D721Med (cell line): ENCODE measurements at regions not wholly inside any gene's neighbourhood (a gene's known extent, or its start where the extent isn't known, plus 50 kb on each side); places are given as distances from the start of the nearest gene placed in this dataset.

Source experiments
- DNase-seq: peaks from one replicate; pipeline ENCODE4 v3.0.0; 2011; ENCODE audit warnings: low spot score; ENCODE audit not compliant: insufficient read length
- FAIRE-seq: peaks from 2 replicates; lab custom pipeline; 2011; peaks lifted over from hg19 to GRCh38; lab: Jason Lieb, UNC
- TF ChIP-seq, protein P1 (sequence below): IDR thresholded peaks from 2 replicates; pipeline ENCODE4 v1.5.1; 2012; ENCODE audit warnings: mild to moderate bottlenecking, control low read depth; ENCODE audit not compliant: insufficient read depth; ENCODE audit errors: missing control alignments

DNA sequence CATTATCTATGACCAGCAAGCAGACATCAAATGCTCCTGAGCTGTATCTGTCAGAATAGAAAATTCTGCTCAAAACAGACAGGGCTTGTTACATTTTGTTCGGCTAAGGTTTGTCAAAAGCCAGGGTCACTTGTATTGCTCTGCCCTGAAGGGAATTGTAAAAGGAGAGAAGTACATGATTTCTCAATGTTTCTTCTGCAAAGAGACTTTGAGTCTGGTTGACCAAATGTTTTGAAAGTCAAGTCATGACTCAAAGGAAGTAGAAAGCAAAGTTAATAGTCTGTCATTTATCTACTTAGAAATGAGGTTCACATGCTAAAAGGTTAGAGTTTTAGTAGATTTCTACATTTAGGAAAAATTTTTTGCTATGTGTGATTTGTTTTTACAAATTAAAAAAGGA lies 1624.1 kb upstream of the ZEB2 start:
- DNase-seq (no peak), FAIRE-seq (no peak)
- TF ChIP-seq, protein P1, sequence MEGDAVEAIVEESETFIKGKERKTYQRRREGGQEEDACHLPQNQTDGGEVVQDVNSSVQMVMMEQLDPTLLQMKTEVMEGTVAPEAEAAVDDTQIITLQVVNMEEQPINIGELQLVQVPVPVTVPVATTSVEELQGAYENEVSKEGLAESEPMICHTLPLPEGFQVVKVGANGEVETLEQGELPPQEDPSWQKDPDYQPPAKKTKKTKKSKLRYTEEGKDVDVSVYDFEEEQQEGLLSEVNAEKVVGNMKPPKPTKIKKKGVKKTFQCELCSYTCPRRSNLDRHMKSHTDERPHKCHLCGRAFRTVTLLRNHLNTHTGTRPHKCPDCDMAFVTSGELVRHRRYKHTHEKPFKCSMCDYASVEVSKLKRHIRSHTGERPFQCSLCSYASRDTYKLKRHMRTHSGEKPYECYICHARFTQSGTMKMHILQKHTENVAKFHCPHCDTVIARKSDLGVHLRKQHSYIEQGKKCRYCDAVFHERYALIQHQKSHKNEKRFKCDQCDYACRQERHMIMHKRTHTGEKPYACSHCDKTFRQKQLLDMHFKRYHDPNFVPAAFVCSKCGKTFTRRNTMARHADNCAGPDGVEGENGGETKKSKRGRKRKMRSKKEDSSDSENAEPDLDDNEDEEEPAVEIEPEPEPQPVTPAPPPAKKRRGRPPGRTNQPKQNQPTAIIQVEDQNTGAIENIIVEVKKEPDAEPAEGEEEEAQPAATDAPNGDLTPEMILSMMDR = no peak

DNA sequence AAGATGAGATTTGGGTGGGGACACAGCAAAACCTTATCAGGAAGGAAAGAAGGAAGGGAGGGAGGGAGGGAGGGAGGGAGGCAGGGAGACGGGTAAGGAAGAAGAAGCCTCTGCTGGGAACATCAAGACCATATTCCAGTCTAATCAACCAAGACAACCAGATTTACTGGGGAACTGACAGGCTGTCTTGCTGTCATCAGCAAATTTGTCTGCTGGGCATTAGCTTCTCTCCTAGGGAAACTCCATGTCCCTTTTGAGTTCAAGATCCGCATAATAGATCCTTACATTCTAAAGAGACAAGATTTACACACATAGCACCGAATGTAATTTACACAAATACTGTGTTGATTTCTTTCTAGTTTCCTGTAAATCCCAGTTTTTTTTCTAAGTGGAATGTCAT lies 1618.9 kb upstream of the ZEB2 start:
- TF ChIP-seq, protein P1 = no peak
- FAIRE-seq (no peak), DNase-seq (no peak)

DNA sequence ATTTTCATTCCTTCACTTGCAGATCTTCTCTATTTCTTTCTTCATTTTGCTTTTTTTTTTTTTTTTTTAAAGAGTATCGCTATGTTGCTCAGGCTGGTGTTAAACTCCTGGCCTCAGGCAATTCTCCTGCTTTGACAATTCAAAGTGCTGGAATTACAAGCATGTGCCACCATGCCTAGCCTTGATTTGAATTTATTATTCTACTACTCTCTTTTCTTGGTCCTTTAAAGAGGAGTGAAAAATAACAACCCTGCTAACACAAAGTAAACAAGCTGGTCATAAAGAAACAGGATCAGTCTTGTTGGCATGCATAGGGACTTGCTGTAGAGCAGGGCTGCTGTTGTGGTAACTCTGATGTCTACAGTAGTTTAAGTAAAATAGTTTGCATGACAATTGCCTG lies 1615.3 kb upstream of the ZEB2 start:
- TF ChIP-seq, protein P1 = no peak
- no peak for FAIRE-seq
- no peak for DNase-seq

DNA sequence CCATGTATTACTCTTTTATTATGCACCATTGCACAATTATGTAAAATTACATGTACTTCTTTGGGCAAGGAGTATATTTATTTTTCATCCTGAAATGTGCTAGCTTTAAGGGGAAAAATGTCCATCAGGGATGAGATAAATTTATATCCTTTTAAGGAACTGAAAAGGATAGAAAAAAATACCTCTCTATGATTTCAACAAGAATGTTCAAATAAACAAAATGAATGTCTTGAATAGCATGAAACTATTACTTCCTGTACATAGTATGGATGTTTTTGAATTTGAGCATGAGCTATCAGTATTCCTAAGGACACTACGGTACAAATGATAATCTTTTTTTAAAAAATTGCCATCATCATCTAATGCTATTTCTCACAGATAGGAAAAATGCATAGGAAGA lies 1611.9 kb upstream of the ZEB2 start:
- FAIRE-seq = no peak

DNA sequence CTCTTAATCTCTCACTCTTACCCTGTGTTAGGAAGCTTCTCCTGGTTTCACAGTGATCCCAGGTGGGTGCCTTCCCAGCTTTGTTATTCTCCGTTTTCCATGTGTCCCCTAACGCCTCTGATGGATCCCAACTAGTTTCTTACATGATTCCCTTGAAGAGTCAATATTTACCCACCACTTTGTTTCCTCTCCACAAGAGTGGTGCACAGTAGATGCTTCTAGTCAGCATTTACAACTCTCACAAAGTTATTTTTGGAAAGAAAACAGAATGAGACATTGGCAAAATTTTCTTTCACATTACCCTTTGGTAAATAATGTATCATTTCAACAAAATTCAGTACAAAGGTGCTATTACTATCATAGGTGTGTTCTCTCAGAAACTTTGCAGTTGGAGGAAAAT lies 1611.1 kb upstream of the ZEB2 start:
- TF ChIP-seq, protein P1 = no peak
- FAIRE-seq (no peak), DNase-seq (no peak)

More for the DNA sequence above, 1611.9 kb upstream of the ZEB2 start:
- DNase-seq = no peak
- TF ChIP-seq, protein P1 = no peak

DNA sequence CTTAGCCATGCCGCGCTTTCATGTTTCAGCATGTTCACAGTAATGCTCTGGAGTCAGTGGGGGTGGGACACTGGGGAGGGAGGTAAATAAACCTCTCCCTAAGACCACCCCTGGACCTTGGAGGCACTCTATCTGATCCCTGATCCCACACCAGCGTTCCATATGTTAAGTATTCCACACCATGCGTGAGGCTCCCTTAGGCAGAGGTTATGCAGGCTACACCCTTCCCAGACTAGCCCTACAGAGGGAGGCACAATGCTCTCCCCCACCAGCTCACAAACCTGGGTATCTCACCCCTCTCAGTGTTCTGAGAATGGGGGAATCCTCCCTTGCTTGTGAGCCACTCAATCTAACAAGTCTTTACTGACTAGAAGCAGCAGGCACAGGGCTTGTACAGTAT lies 1610.4 kb upstream of the ZEB2 start:
- DNase-seq = no peak
- FAIRE-seq = no peak
- TF ChIP-seq, protein P1 = no peak

DNA sequence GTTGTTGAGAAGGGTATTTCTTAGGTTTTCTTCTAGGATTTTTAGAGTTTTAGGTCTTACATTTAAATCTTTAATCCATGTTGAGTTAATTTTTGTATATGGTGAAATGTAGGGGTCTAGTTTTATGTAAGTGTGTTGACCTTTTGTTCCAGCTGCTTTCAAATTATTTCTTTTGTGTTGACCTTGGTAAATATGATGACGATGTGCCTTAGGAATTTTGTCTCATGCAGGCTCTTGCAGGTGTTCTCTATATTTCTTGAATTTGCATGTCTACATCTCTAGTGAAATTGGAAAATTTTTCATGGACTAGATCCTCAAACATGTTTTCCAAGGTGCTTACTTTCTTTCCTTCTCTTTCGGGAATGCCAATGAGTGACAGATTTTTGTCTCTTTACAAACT lies 1609.3 kb upstream of the ZEB2 start:
- TF ChIP-seq, protein P1 = no peak
- no peak for FAIRE-seq
- DNase-seq = no peak
